PFSK-1 (cell line): ENCODE measurements at regions not wholly inside any gene's neighbourhood (a gene's known extent, or its start where the extent isn't known, plus 50 kb on each side); places are given as distances from the start of the nearest gene placed in this dataset.

Source experiments
- FOXP2 ChIP-seq: optimal IDR thresholded peaks from 2 replicates; pipeline ENCODE3; 2011; ENCODE audit warnings: borderline replicate concordance, control low read depth, inconsistent platforms; ENCODE audit not compliant: insufficient read depth; ENCODE audit errors: extremely low read length, extremely low read depth
- POLR2AphosphoS5 ChIP-seq: IDR thresholded peaks from 2 replicates; pipeline ENCODE4 v1.6.1; 2012; ENCODE audit warnings: low read depth, mild to moderate bottlenecking, control low read depth, low read length, moderate library complexity
- REST ChIP-seq, 2 experiments: IDR thresholded peaks; 2 replicates each; pipeline versions ENCODE4 v1.6.1 to v1.8.0; 2011 to 2012; ENCODE audit warnings: low read depth in 2 of 2, low read length in 2 of 2, control low read depth in 1 of 2, inconsistent platforms in 1 of 2, mild to moderate bottlenecking in 1 of 2, moderate library complexity in 1 of 2; ENCODE audit not compliant: insufficient read depth in 1 of 2
- SIN3A ChIP-seq: IDR thresholded peaks from 2 replicates; pipeline ENCODE4 v1.6.1; 2012; ENCODE audit warnings: mild to moderate bottlenecking, low read length, moderate library complexity, borderline replicate concordance; ENCODE audit not compliant: insufficient read depth
- TAF1 ChIP-seq: IDR thresholded peaks from 2 replicates; pipeline ENCODE4 v1.6.1; 2012; ENCODE audit warnings: low read length, control low read depth, borderline replicate concordance; ENCODE audit not compliant: insufficient read depth

- TF ChIP-seq POLR2AphosphoS5 (no peak), TAF1 (no peak), SIN3A (no peak), REST (IDR thresholded peaks at IDR 0.05; ENCODE audit: insufficient read depth in 1 of 2, low read depth in 2 of 2, low read length in 2 of 2) (no peak), FOXP2 (no peak)
These were observed 72.3 kb upstream of the GAP43 start for GRCh38 chr3:115551016-115551415.

- TF ChIP-seq SIN3A, result no peak
- no peak for TF ChIP-seq REST (IDR thresholded peaks at IDR 0.05; ENCODE audit: insufficient read depth in 1 of 2, low read depth in 2 of 2, low read length in 2 of 2)
- TF ChIP-seq FOXP2, result no peak
- no peak for TF ChIP-seq TAF1
- no peak for TF ChIP-seq POLR2AphosphoS5
These were observed 71.3 kb upstream of the GAP43 start for GRCh38 chr3:115552007-115552406.

GRCh38 chr3:115553796-115554486, 69.4 kb upstream of the GAP43 start:
- TF ChIP-seq POLR2AphosphoS5 (no peak), TAF1 (no peak), SIN3A (no peak), REST (IDR thresholded peaks at IDR 0.05; ENCODE audit: insufficient read depth in 1 of 2, low read depth in 2 of 2, low read length in 2 of 2) (no peak), FOXP2 (no peak)

- TF ChIP-seq FOXP2 (no peak), REST (IDR thresholded peaks at IDR 0.05; ENCODE audit: insufficient read depth in 1 of 2, low read depth in 2 of 2, low read length in 2 of 2) (no peak), SIN3A (no peak), TAF1 (no peak), POLR2AphosphoS5 (no peak)
These were observed 68.9 kb upstream of the GAP43 start for GRCh38 chr3:115554487-115554807.
